ENCODE measurements at regions not wholly inside any gene's neighbourhood (a gene's known extent, or its start where the extent isn't known, plus 50 kb on each side); places are given as distances from the start of the nearest gene placed in this dataset.

DNA sequence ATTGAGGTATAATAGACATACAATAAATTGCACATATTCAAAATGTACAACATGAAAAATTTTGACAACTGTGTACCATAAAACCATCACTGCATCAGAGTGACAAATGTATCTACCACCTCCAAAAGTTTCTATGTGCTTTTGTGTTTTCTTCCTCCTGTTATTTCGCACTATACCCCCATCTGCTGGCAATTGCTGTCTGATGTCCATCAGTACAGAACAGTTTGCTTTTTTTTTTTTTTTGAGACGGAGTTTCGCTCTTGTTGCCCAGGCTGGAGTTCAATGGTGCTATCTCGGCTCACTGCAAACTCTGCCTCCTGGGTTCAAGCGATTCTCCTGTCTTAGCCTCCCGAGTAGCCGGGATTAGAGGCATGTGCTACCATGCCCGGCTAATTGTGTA is 154.3 kb upstream of the GIMD1 start:
- H3K4me3 ChIP-seq (ENCODE audit: low read depth, low read length): no peak overlapping the region
- no peaks in the 10 kb centered on the region for H3K79me2 ChIP-seq
- no peaks in the 10 kb centered on the region for H3K27me3 ChIP-seq (ENCODE audit: control insufficient read depth, insufficient read depth, low read length)

DNA sequence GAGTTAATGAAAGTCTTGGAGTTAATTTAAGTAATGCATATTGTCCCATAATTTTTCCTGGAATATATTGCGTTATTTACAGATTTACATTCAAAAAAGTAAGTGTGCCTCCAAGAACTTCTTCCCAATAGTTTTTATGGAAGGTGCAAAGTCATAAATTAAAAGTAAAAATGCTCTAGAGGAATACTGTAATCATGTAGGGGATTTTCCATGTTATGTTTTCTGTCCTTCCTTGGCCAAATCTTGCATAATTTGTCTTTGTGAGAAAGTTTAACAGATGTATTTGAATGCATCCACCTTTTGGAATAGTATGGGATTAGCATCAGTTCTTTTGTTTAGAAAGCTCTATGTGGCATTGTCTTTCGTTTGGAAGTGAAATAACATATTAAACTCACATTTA is 144.1 kb upstream of the GIMD1 start:
- no peak overlapping the region for H2AFZ ChIP-seq

More for the DNA sequence above, 154.3 kb upstream of the GIMD1 start:
- Histone ChIP-seq H3K9ac (no peak overlapping the region), H3K4me2 (ENCODE audit: low read length) (no peak overlapping the region), H3K4me1 (no peaks in the 10 kb centered on the region), H3K27ac (no peak overlapping the region), H2AFZ (no peak overlapping the region), H3K9me3 (ENCODE audit: control insufficient read depth, low read length) (no peaks in the 10 kb centered on the region), H3K36me3 (ENCODE audit: control insufficient read depth, insufficient read depth, low read length) (no peaks in the 10 kb centered on the region)
- TF ChIP-seq, protein P1, sequence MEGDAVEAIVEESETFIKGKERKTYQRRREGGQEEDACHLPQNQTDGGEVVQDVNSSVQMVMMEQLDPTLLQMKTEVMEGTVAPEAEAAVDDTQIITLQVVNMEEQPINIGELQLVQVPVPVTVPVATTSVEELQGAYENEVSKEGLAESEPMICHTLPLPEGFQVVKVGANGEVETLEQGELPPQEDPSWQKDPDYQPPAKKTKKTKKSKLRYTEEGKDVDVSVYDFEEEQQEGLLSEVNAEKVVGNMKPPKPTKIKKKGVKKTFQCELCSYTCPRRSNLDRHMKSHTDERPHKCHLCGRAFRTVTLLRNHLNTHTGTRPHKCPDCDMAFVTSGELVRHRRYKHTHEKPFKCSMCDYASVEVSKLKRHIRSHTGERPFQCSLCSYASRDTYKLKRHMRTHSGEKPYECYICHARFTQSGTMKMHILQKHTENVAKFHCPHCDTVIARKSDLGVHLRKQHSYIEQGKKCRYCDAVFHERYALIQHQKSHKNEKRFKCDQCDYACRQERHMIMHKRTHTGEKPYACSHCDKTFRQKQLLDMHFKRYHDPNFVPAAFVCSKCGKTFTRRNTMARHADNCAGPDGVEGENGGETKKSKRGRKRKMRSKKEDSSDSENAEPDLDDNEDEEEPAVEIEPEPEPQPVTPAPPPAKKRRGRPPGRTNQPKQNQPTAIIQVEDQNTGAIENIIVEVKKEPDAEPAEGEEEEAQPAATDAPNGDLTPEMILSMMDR (IDR thresholded peaks at IDR 0.05): no peak

DNA sequence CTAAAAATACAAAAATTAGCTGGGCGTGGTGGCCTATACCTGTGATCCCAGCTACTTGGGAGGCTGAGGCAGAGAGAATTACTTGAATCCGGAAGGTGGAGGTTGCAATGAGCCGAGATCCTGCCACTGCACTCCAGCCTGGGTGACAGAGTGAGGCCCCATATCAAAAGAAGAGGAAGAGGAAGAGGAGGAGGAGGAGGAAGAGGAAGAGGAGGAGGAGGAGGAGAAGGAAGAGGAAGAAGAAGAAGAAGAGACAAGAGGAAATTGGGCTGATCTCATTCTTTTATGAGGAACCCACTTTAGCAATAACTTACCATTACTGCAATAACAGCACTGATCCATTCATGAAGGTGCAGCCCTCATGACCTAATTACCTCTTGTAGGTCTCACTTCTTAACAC is 138.9 kb upstream of the GIMD1 start:
- Histone ChIP-seq H3K36me3 (ENCODE audit: control insufficient read depth, insufficient read depth, low read length) (no peaks in the 10 kb centered on the region), H2AFZ (no peak overlapping the region), H3K4me2 (ENCODE audit: low read length) (no peak overlapping the region), H3K4me1 (no peaks in the 10 kb centered on the region), H3K79me2 (no peaks in the 10 kb centered on the region), H3K27ac (no peak overlapping the region), H3K9me3 (ENCODE audit: control insufficient read depth, low read length) (no peaks in the 10 kb centered on the region), H3K4me3 (ENCODE audit: low read depth, low read length) (no peak overlapping the region), H3K9ac (no peak overlapping the region), H3K27me3 (ENCODE audit: control insufficient read depth, insufficient read depth, low read length) (no peaks in the 10 kb centered on the region)
- TF ChIP-seq, protein P1 (IDR thresholded peaks at IDR 0.05): no peak

More for the DNA sequence above, 144.1 kb upstream of the GIMD1 start:
- Histone ChIP-seq H3K4me2 (ENCODE audit: low read length) (no peak overlapping the region), H3K27me3 (ENCODE audit: control insufficient read depth, insufficient read depth, low read length) (no peaks in the 10 kb centered on the region), H3K79me2 (no peaks in the 10 kb centered on the region), H3K4me3 (ENCODE audit: low read depth, low read length) (no peak overlapping the region), H3K4me1 (no peaks in the 10 kb centered on the region), H3K36me3 (ENCODE audit: control insufficient read depth, insufficient read depth, low read length) (no peaks in the 10 kb centered on the region), H3K27ac (no peak overlapping the region), H3K9ac (no peak overlapping the region), H3K9me3 (ENCODE audit: control insufficient read depth, low read length) (no peaks in the 10 kb centered on the region)
- TF ChIP-seq, protein P1 (IDR thresholded peaks at IDR 0.05): no peak

- TF ChIP-seq, protein P1 (IDR thresholded peaks at IDR 0.05): no peak
- H3K27me3 ChIP-seq (ENCODE audit: control insufficient read depth, insufficient read depth, low read length): no peaks in the 10 kb centered on the region
These were observed 134.8 kb upstream of the GIMD1 start for GRCh38 chr4:106503116-106504050.

More at GRCh38 chr4:106503116-106504050, 134.8 kb upstream of the GIMD1 start:
- H3K9ac ChIP-seq: no peak overlapping the region
- H3K27ac ChIP-seq: no peak overlapping the region
- no peaks in the 10 kb centered on the region for H3K4me1 ChIP-seq
- no peak overlapping the region for H3K4me3 ChIP-seq (ENCODE audit: low read depth, low read length)
- no peaks in the 10 kb centered on the region for H3K79me2 ChIP-seq
- H3K36me3 ChIP-seq (ENCODE audit: control insufficient read depth, insufficient read depth, low read length): no peaks in the 10 kb centered on the region
- H3K9me3 ChIP-seq (ENCODE audit: control insufficient read depth, low read length): no peaks in the 10 kb centered on the region
- no peak overlapping the region for H2AFZ ChIP-seq
- H3K4me2 ChIP-seq (ENCODE audit: low read length): no peak overlapping the region

Measured in parathyroid adenoma (tissue), 2 donors.